ENCODE measurements at regions not wholly inside any gene's neighbourhood (a gene's known extent, or its start where the extent isn't known, plus 50 kb on each side); places are given as distances from the start of the nearest gene placed in this dataset.
"Not testable (repeated sequence)": the region's sequence is repeated elsewhere in the genome, so short reads cannot be mapped to it uniquely, and the experiment has no call there.

- Histone ChIP-seq H3K9ac (ENCODE audit: low read length) (no peak overlapping the region), H3K9me2 (ENCODE audit: insufficient read depth, low read length) (no peaks in the 10 kb centered on the region), H3K27ac (ENCODE audit: low read length) (no peak overlapping the region), H3K27me3 (ENCODE audit: insufficient read depth, low read depth, low read length) (no peaks in the 10 kb centered on the region), H3K36me3 (ENCODE audit: insufficient read depth, low read length) (no peaks in the 10 kb centered on the region), H3K79me2 (replicated peaks; ENCODE audit: insufficient read depth, low read length) (no peaks in the 10 kb centered on the region), H3F3A (ENCODE audit: insufficient read depth, low read length, poor library complexity, severe bottlenecking) (no peaks in the 10 kb centered on the region), H2AFZ (ENCODE audit: low read depth, low read length) (no peak overlapping the region), H4K20me1 (ENCODE audit: insufficient read depth) (no peaks in the 10 kb centered on the region), H3K4me2 (ENCODE audit: low read length) (no peak overlapping the region), H3K9me3 (ENCODE audit: low read length) (no peaks in the 10 kb centered on the region), H3K4me3 (ENCODE audit: low read length) (no peak overlapping the region)
- TF ChIP-seq EZH2 (IDR thresholded peaks at IDR 0.05; ENCODE audit: borderline replicate concordance, insufficient read depth, low read length, poor library complexity, severe bottlenecking), result no peak
- TF ChIP-seq SMC3 (conservative IDR thresholded peaks at IDR 0.05; ENCODE audit: poor library complexity), result no peak
- no peak for TF ChIP-seq RAD21 (conservative IDR thresholded peaks at IDR 0.05)
- TF ChIP-seq POLR2AphosphoS5 (IDR thresholded peaks at IDR 0.05), result no peak
- TF ChIP-seq EP300 (conservative IDR thresholded peaks at IDR 0.05; ENCODE audit: poor library complexity, severe bottlenecking), result no peak
- no peak for TF ChIP-seq MXI1 (conservative IDR thresholded peaks at IDR 0.05; ENCODE audit: poor library complexity, severe bottlenecking)
- no peak for TF ChIP-seq TAF1 (IDR thresholded peaks at IDR 0.05; ENCODE audit: low read depth)
Measured at GRCh38 chrX:148120151-148120550, 139.0 kb downstream of the FMR1NB start.

GRCh38 chrX:148120999-148121623, 140.0 kb downstream of the FMR1NB start:
- Histone ChIP-seq H3K4me2 (ENCODE audit: low read length) (no peak overlapping the region), H3K9me3 (ENCODE audit: low read length) (no peaks in the 10 kb centered on the region), H2AFZ (ENCODE audit: low read depth, low read length) (no peak overlapping the region), H3K27me3 (ENCODE audit: insufficient read depth, low read depth, low read length) (no peaks in the 10 kb centered on the region), H4K20me1 (ENCODE audit: insufficient read depth) (no peaks in the 10 kb centered on the region), H3K9me2 (ENCODE audit: insufficient read depth, low read length) (no peaks in the 10 kb centered on the region), H3K36me3 (ENCODE audit: insufficient read depth, low read length) (no peaks in the 10 kb centered on the region), H3K9ac (ENCODE audit: low read length) (no peak overlapping the region), H3K79me2 (replicated peaks; ENCODE audit: insufficient read depth, low read length) (no peaks in the 10 kb centered on the region), H3F3A (ENCODE audit: insufficient read depth, low read length, poor library complexity, severe bottlenecking) (no peaks in the 10 kb centered on the region), H3K27ac (ENCODE audit: low read length) (no peak overlapping the region), H3K4me3 (ENCODE audit: low read length) (no peak overlapping the region)
- TF ChIP-seq TAF1 (IDR thresholded peaks at IDR 0.05; ENCODE audit: low read depth) (no peak), RAD21 (conservative IDR thresholded peaks at IDR 0.05) (no peak), MXI1 (conservative IDR thresholded peaks at IDR 0.05; ENCODE audit: poor library complexity, severe bottlenecking) (no peak), REST (IDR thresholded peaks at IDR 0.05; ENCODE audit: borderline replicate concordance) (no peak), CTCF (IDR thresholded peaks at IDR 0.05; ENCODE audit: poor library complexity, severe bottlenecking) (no peak), SMC3 (conservative IDR thresholded peaks at IDR 0.05; ENCODE audit: poor library complexity) (no peak), EZH2 (IDR thresholded peaks at IDR 0.05; ENCODE audit: borderline replicate concordance, insufficient read depth, low read length, poor library complexity, severe bottlenecking) (no peak), EP300 (conservative IDR thresholded peaks at IDR 0.05; ENCODE audit: poor library complexity, severe bottlenecking) (no peak), POLR2AphosphoS5 (IDR thresholded peaks at IDR 0.05) (no peak)

- not testable (repeated sequence) for H3K9me2 ChIP-seq (ENCODE audit: insufficient read depth, low read length); H2AFZ ChIP-seq (ENCODE audit: low read depth, low read length); H3K27me3 ChIP-seq (ENCODE audit: insufficient read depth, low read depth, low read length); H3K9me3 ChIP-seq (ENCODE audit: low read length); H3F3A ChIP-seq (ENCODE audit: insufficient read depth, low read length, poor library complexity, severe bottlenecking); H3K4me3 ChIP-seq (ENCODE audit: low read length); H3K79me2 ChIP-seq (replicated peaks; ENCODE audit: insufficient read depth, low read length); H3K4me2 ChIP-seq (ENCODE audit: low read length); H3K9ac ChIP-seq (ENCODE audit: low read length); H3K36me3 ChIP-seq (ENCODE audit: insufficient read depth, low read length); H3K27ac ChIP-seq (ENCODE audit: low read length); H4K20me1 ChIP-seq (ENCODE audit: insufficient read depth)
Measured at GRCh38 chrX:148128872-148129505, 147.9 kb downstream of the FMR1NB start.

Measured in neural cell (in vitro differentiated cells).